ENCODE measurements at regions not wholly inside any gene's neighbourhood (a gene's known extent, or its start where the extent isn't known, plus 50 kb on each side); places are given as distances from the start of the nearest gene placed in this dataset.

DNA sequence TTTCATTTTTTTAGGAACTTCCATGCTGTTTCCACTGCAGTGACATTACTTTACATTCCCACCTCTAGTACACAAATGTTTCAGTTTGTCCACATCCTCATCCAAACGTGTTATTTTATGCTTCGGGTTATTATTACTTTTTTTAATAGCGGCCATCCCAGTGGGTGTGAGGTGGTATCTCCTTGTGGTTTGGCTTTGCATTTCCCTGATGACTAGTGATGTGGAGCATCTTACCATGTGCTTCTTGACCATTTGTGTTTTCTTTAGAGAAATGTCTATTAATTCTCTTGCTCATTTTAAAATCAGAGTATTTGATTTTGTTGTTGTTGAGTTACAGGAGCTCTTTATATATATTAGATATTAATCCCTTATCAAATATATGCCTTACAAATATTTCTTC is 70.3 kb upstream of the ANO1 start:
- RAD21 ChIA-PET (ENCODE audit: low non-redundant PET in 1 of 2, low total read pairs in 2 of 2, uncharacterized antibody in 2 of 2, unreplicated experiment in 2 of 2) = no interaction called here
- TF ChIP-seq FOSL1 (IDR thresholded peaks at IDR 0.05; ENCODE audit: low read depth) (no peak), SIN3A (IDR thresholded peaks at IDR 0.05; ENCODE audit: low read depth) (no peak), EGR1 (IDR thresholded peaks at IDR 0.05; ENCODE audit: low read depth) (no peak), ZNF274 (IDR thresholded peaks at IDR 0.05; ENCODE audit: low read depth, low read length) (no peak), RAD21 (IDR thresholded peaks at IDR 0.05; ENCODE audit: low read depth) (no peak), SP1 (IDR thresholded peaks at IDR 0.05; ENCODE audit: low read depth) (no peak)
- TF ChIP-seq, protein P1, sequence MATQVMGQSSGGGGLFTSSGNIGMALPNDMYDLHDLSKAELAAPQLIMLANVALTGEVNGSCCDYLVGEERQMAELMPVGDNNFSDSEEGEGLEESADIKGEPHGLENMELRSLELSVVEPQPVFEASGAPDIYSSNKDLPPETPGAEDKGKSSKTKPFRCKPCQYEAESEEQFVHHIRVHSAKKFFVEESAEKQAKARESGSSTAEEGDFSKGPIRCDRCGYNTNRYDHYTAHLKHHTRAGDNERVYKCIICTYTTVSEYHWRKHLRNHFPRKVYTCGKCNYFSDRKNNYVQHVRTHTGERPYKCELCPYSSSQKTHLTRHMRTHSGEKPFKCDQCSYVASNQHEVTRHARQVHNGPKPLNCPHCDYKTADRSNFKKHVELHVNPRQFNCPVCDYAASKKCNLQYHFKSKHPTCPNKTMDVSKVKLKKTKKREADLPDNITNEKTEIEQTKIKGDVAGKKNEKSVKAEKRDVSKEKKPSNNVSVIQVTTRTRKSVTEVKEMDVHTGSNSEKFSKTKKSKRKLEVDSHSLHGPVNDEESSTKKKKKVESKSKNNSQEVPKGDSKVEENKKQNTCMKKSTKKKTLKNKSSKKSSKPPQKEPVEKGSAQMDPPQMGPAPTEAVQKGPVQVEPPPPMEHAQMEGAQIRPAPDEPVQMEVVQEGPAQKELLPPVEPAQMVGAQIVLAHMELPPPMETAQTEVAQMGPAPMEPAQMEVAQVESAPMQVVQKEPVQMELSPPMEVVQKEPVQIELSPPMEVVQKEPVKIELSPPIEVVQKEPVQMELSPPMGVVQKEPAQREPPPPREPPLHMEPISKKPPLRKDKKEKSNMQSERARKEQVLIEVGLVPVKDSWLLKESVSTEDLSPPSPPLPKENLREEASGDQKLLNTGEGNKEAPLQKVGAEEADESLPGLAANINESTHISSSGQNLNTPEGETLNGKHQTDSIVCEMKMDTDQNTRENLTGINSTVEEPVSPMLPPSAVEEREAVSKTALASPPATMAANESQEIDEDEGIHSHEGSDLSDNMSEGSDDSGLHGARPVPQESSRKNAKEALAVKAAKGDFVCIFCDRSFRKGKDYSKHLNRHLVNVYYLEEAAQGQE (IDR thresholded peaks at IDR 0.05; ENCODE audit: low read depth) = no peak
- TF ChIP-seq, protein P2, sequence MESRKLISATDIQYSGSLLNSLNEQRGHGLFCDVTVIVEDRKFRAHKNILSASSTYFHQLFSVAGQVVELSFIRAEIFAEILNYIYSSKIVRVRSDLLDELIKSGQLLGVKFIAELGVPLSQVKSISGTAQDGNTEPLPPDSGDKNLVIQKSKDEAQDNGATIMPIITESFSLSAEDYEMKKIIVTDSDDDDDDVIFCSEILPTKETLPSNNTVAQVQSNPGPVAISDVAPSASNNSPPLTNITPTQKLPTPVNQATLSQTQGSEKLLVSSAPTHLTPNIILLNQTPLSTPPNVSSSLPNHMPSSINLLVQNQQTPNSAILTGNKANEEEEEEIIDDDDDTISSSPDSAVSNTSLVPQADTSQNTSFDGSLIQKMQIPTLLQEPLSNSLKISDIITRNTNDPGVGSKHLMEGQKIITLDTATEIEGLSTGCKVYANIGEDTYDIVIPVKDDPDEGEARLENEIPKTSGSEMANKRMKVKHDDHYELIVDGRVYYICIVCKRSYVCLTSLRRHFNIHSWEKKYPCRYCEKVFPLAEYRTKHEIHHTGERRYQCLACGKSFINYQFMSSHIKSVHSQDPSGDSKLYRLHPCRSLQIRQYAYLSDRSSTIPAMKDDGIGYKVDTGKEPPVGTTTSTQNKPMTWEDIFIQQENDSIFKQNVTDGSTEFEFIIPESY (IDR thresholded peaks at IDR 0.05; ENCODE audit: extremely low read depth, insufficient replicate concordance, low read length) = no peak
- TF ChIP-seq, protein P3, sequence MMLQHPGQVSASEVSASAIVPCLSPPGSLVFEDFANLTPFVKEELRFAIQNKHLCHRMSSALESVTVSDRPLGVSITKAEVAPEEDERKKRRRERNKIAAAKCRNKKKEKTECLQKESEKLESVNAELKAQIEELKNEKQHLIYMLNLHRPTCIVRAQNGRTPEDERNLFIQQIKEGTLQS (IDR thresholded peaks at IDR 0.05) = no peak
- TF ChIP-seq, protein P4, sequence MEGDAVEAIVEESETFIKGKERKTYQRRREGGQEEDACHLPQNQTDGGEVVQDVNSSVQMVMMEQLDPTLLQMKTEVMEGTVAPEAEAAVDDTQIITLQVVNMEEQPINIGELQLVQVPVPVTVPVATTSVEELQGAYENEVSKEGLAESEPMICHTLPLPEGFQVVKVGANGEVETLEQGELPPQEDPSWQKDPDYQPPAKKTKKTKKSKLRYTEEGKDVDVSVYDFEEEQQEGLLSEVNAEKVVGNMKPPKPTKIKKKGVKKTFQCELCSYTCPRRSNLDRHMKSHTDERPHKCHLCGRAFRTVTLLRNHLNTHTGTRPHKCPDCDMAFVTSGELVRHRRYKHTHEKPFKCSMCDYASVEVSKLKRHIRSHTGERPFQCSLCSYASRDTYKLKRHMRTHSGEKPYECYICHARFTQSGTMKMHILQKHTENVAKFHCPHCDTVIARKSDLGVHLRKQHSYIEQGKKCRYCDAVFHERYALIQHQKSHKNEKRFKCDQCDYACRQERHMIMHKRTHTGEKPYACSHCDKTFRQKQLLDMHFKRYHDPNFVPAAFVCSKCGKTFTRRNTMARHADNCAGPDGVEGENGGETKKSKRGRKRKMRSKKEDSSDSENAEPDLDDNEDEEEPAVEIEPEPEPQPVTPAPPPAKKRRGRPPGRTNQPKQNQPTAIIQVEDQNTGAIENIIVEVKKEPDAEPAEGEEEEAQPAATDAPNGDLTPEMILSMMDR (IDR thresholded peaks at IDR 0.05 in 2 of 3, conservative IDR thresholded peaks at IDR 0.05 in 1 of 3; ENCODE audit: borderline replicate concordance in 1 of 3, insufficient read depth in 1 of 3, low read depth in 2 of 3, low read length in 2 of 3) = no peak
- intact Hi-C loops (cut with micrococcal nuclease) = no loop called here

More for the DNA sequence above, 70.3 kb upstream of the ANO1 start:
- Histone ChIP-seq H3K9me2 (ENCODE audit: insufficient read depth) (no peaks in the 10 kb centered on the region; the same call in 1 of the 2 replicates), H3K4me1 (ENCODE audit: control insufficient read depth in 1 of 2, insufficient read depth in 2 of 2, low read length in 2 of 2) (no peaks in the 10 kb centered on the region), H2AFZ (ENCODE audit: low read depth, low read length, poor library complexity, severe bottlenecking) (no peak overlapping the region), H3K27ac (ENCODE audit: low read depth, low read length) (no peak overlapping the region), H3K4me3 (replicated peaks in 1 of 2; ENCODE audit: low read depth in 1 of 2, low read length in 2 of 2) (no peak overlapping the region), H3K27me3 (ENCODE audit: insufficient read depth, low read length) (no peaks in the 10 kb centered on the region), H3K4me2 (ENCODE audit: low read length) (no peak overlapping the region), H4K20me1 (ENCODE audit: insufficient read depth) (no peaks in the 10 kb centered on the region), H3K79me2 (ENCODE audit: insufficient read depth, low read length) (no peaks in the 10 kb centered on the region), H3K36me3 (ENCODE audit: control insufficient read depth in 1 of 2, insufficient read depth in 2 of 2, low read length in 2 of 2) (no peaks in the 10 kb centered on the region), H3K9me3 (ENCODE audit: control insufficient read depth in 1 of 2, insufficient read depth in 1 of 2, low read depth in 1 of 2, low read length in 2 of 2) (no peaks in the 10 kb centered on the region), H3K9ac (ENCODE audit: low read length) (no peak overlapping the region)
- no peak for DNase-seq (ENCODE audit: low read depth, low spot score)
- ChIA-PET POLR2A (no interaction called here), CTCF (no interaction called here)
- no TSS peak for BruUV-seq (replicated peaks)
- no peak for ATAC-seq

Data from HCT116 (cell line).